ENCODE measurements at regions not wholly inside any gene's neighbourhood (a gene's known extent, or its start where the extent isn't known, plus 50 kb on each side); places are given as distances from the start of the nearest gene placed in this dataset.

DNA sequence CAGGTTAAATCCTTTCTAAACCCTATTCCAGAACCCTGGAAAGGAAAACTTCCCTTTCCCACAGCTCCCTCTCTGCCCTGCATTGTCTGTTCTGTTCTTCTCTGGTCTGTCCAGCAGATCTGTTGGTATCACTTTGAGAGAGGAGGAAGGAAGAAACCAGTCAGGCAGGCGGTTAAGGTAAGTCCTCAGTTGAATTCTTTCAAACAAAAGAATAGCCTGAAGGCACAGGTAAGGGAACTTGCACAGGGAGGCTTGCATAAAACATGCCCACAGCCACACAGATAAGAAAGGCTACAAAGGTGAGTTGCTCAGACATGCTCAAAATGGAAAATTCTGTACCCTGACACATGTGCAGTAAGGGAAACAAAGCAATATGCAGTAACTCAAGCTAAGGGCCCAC is 595.7 kb upstream of the CDH5 start:
- DNase-seq = no peak
- Mint-ChIP-seq H3K27ac (no peak overlapping the region), H3K4me1 (no peaks in the 10 kb centered on the region), H3K4me3 (no peak overlapping the region), H3K27me3 (no peaks in the 10 kb centered on the region), H3K36me3 (peaks cover 1% of the 10 kb centered on the region), H3K9me3 (peaks cover 4% of the 10 kb centered on the region)
- no peak for ATAC-seq (ENCODE audit: low read depth)
- POLR2A ChIA-PET = no interaction called here

DNA sequence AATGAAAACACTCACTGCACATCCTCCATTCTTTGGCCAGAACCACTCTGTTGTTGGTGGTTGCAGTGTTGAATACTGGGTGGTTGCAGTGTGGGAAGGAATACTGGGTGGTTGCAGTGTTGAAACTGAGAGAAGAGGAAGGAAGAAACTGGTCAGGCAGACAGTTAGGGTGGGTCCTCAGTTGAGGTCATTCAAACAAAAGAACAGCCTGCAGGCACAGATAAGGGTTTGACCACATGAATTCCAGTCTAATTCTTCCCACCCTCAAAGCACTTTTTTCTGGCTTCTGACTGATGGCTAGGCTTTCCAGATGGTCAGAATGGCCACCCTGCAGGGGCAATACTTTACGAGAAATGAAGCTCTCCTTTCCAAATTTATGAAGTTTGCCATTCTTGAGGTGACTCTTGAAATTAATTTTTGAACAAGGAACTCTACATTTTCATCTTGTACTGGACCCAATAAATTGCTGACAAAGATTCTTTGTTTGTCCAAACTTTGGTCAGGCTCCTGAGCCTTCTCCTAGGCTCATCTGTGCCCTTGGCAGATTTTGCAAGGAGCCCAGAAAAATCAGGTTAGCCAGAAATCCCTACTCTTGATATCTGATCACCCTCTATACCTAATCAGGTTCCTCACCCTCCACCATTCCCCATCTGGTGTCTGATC is 596.6 kb upstream of the CDH5 start:
- H3K27me3 Mint-ChIP-seq = no peaks in the 10 kb centered on the region
- H3K4me1 Mint-ChIP-seq = no peaks in the 10 kb centered on the region
- no peak for ATAC-seq (ENCODE audit: low read depth)
- no peak overlapping the region for H3K4me3 Mint-ChIP-seq
- POLR2A ChIA-PET = no interaction called here
- peaks cover 1% of the 10 kb centered on the region for H3K36me3 Mint-ChIP-seq
- no peak for DNase-seq
- peaks cover 4% of the 10 kb centered on the region for H3K9me3 Mint-ChIP-seq
- H3K27ac Mint-ChIP-seq = no peak overlapping the region

DNA sequence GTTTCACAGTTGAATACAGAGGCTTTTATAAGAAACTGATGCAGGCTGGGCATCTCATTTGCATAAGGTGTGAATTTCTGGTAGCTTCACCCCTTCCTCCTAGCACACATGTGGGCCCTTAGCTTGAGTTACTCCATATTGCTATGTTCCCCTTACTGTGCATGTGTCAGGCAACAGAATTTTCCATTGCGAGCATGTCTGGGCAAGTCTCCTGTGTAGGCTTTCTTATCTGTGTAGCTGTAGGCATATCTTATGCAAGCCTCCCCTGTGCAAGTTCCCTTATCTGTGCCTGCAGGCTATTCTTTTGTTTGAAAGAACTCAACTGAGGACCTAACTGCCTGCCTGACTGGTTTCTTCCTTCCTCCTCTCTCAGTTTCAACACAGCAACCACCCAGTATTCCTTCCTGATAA is 597.4 kb upstream of the CDH5 start:
- Mint-ChIP-seq H3K4me1 (no peaks in the 10 kb centered on the region), H3K27ac (no peak overlapping the region), H3K4me3 (no peak overlapping the region), H3K36me3 (peaks cover 1% of the 10 kb centered on the region), H3K27me3 (no peaks in the 10 kb centered on the region), H3K9me3 (peaks cover 4% of the 10 kb centered on the region)
- DNase-seq (no peak), ATAC-seq (ENCODE audit: low read depth) (no peak)
- POLR2A ChIA-PET = no interaction called here

DNA sequence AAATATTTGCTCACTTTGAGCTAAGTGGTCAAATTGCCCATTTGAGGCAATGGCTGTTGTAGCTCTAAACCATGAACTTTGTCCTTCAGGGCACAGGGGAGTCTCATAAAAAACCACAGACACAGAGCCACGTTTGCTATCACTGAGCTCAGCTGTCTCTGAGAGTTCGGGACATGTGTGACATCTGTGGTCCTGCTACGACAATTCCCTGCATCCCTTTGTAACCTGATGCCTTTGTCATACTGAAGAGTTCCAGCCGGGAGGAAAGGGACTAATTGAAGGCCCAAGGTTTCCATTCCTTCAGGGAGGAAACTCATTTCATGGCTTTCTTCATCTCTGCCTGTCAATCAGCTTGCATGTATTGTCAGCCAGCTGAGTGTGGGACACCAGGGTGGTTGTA is 599.4 kb upstream of the CDH5 start:
- H3K9me3 Mint-ChIP-seq = peaks cover 4% of the 10 kb centered on the region
- no peaks in the 10 kb centered on the region for H3K27me3 Mint-ChIP-seq
- POLR2A ChIA-PET = no interaction called here
- DNase-seq (no peak), ATAC-seq (ENCODE audit: low read depth) (no peak)
- no peaks in the 10 kb centered on the region for H3K4me1 Mint-ChIP-seq
- H3K27ac Mint-ChIP-seq = no peak overlapping the region
- peaks cover 1% of the 10 kb centered on the region for H3K36me3 Mint-ChIP-seq
- H3K4me3 Mint-ChIP-seq = no peak overlapping the region

DNA sequence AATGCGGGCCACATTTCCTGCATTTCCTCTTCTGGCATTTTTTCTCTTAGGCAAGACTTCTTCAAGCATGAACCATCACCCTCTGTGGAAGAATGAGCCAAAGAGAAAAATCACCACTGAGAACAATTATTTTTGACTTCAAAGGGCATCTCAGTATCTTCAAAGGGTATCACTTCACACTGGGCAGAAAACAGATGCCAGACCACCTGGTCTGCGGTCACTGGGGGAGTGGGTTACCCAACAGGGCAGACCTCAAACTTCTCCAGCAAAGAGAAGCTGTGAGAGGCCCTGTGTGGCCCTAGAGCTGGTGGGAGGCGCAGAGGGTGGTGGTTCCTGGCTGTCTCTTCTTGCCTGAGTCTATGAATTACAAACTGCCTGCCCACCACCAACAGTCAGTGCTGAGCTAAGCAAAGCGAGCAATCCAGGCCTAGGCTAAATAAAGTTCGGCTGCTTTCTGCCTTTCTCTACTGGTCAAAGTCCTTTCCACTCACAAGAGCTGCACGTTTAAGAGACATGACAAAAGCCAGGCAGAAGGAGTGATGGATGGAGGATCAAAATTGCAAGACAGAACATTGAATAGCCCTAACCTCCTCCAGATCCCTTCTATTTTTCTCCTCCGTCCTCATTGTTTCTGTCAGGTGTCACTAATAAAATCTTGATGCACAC is 602.7 kb upstream of the CDH5 start:
- peaks cover 3% of the 10 kb centered on the region for H3K9me3 Mint-ChIP-seq
- ATAC-seq (ENCODE audit: low read depth) (no peak), DNase-seq (no peak)
- H3K4me1 Mint-ChIP-seq = no peaks in the 10 kb centered on the region
- H3K27me3 Mint-ChIP-seq = no peaks in the 10 kb centered on the region
- no peak overlapping the region for H3K4me3 Mint-ChIP-seq
- POLR2A ChIA-PET = no interaction called here
- H3K27ac Mint-ChIP-seq = no peak overlapping the region
- H3K36me3 Mint-ChIP-seq = peaks cover 1% of the 10 kb centered on the region

DNA sequence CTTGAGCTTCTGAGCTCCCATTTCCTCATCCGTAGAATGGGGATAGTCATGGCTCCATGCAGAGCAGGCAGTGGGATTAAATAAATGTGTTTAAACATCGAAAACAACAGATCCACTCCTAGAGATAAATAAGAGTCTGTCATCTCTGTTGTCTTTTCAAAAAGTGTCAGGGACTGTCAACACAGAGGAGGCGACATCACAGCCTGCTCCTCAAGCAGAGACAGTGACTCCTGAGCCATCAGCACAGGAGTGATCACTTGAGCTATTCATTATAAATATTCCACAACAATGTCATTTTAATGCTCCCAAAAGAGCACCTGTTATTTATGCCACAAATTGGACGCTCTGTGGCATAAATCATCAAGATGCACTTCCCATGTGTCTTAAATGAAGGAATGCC is 605.6 kb upstream of the CDH5 start:
- Mint-ChIP-seq H3K4me3 (no peak overlapping the region), H3K4me1 (no peaks in the 10 kb centered on the region), H3K36me3 (no peaks in the 10 kb centered on the region), H3K27ac (no peak overlapping the region), H3K27me3 (no peaks in the 10 kb centered on the region), H3K9me3 (no peaks in the 10 kb centered on the region)
- ATAC-seq (ENCODE audit: low read depth) (no peak), DNase-seq (no peak)
- POLR2A ChIA-PET = no interaction called here

DNA sequence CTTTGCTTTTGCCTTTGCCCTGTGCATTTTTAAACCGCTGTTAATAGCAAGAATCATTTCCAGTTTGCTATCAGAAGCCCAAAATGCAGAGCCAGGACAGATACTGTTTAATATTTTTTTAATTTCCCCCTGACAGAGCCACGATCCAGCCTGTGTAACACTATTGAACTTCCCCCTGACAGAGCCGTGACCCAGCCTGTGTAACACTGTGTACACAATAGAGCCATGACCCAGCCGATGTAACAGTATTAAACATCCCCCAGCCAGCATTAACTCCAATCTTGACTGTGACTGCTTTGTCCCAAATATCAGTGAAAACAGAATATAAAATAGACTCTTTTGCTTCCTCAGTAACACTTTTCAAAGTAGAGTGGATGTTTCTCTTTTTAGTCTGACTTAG is 607.9 kb upstream of the CDH5 start:
- no peak overlapping the region for H3K4me3 Mint-ChIP-seq
- peaks cover 2% of the 10 kb centered on the region for H3K9me3 Mint-ChIP-seq
- H3K27ac Mint-ChIP-seq = no peak overlapping the region
- H3K27me3 Mint-ChIP-seq = no peaks in the 10 kb centered on the region
- no peaks in the 10 kb centered on the region for H3K36me3 Mint-ChIP-seq
- H3K4me1 Mint-ChIP-seq = no peaks in the 10 kb centered on the region
- POLR2A ChIA-PET = no interaction called here
- no peak for ATAC-seq (ENCODE audit: low read depth)
- no peak for DNase-seq

DNA sequence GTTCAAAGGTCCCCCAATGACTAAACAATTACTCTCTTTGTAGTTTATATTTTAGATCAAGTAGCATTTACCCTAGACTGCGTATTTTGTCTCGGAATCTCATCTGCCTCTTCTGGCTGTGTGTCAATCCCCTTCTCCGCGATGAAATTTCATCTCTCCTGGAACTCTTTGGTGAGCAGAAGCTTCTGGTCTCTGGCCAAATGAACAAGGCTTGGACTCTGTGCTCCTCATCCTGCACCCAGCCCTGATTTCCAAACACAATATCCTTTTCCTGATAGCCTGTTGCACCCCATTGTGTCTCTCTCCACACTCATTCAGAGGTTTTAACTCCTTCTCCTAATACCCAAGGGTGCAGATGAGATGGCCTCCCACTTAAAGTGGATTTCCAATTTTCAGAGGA is 609.4 kb upstream of the CDH5 start:
- POLR2A ChIA-PET = no interaction called here
- no peaks in the 10 kb centered on the region for H3K27me3 Mint-ChIP-seq
- no peaks in the 10 kb centered on the region for H3K36me3 Mint-ChIP-seq
- H3K27ac Mint-ChIP-seq = no peak overlapping the region
- H3K4me1 Mint-ChIP-seq = no peaks in the 10 kb centered on the region
- H3K9me3 Mint-ChIP-seq = peaks cover 2% of the 10 kb centered on the region
- no peak overlapping the region for H3K4me3 Mint-ChIP-seq
- DNase-seq (no peak), ATAC-seq (ENCODE audit: low read depth) (no peak)

DNA sequence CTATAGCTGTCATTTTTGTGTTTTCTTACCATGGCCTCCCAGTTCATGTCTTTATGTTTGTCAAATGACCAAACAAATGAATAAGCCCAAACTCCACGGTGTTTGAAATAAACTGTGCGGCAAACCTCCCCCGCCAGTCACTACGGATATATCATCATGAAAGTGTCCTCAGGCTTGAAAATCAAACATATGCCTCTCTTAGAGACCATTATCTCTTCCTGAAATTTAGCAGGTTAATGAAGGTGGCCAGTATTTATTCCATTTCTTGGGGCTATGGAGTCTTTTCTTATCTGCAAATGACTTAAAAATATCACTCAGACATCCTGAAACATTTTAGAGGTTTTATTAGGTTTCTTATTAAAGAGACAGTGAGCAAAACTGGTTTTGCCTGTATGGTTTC is 610.3 kb upstream of the CDH5 start:
- Mint-ChIP-seq H3K27ac (no peak overlapping the region), H3K27me3 (no peaks in the 10 kb centered on the region), H3K4me3 (no peak overlapping the region), H3K9me3 (peaks cover 2% of the 10 kb centered on the region), H3K4me1 (no peaks in the 10 kb centered on the region), H3K36me3 (no peaks in the 10 kb centered on the region)
- no peak for DNase-seq
- POLR2A ChIA-PET = no interaction called here
- no peak for ATAC-seq (ENCODE audit: low read depth)

DNA sequence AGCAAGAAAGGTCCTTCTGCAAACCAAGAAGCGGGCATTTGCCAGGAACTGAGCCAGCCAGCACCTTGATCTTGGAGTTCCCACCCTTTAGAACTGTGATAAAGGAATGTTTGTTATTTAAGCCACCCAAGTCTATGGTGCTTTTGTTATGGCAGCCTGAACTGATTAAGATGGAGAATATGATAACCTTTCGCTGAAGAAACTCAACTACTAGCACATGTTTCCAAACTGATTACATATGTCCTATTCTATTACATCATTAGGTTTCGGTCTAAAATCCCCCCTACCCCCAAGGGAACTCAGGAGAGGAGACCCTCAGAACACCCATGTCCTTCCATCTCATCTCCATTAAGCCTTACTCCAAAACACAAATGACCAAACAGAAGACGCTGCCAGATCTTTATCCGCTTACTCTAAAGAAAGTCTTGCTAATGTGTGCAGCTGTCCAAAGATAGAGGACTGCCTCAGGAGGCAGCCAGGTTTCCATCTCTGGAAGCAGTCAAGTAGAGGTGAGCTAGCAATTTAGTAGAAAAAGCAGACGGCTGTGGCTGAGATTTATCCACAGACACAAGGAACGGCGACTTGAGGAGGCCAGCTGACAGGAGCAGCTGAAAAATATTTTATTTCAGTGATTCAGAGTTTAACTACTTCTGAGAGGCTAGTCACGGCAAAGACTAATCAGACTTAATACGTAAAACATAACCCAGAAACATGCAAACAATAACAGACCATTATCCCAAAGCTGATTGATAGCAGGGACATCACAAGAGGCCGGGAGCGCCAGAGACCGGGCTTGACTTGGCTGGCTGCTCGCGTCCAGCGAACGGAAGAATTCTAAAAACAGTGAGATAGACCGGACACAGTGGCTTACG is 611.4 kb upstream of the CDH5 start:
- Mint-ChIP-seq H3K4me1 (no peaks in the 10 kb centered on the region), H3K27me3 (no peaks in the 10 kb centered on the region), H3K4me3 (no peak overlapping the region), H3K9me3 (peaks cover 2% of the 10 kb centered on the region), H3K27ac (no peak overlapping the region), H3K36me3 (no peaks in the 10 kb centered on the region)
- no peak for ATAC-seq (ENCODE audit: low read depth)
- POLR2A ChIA-PET = no interaction called here
- DNase-seq = no peak

DNA sequence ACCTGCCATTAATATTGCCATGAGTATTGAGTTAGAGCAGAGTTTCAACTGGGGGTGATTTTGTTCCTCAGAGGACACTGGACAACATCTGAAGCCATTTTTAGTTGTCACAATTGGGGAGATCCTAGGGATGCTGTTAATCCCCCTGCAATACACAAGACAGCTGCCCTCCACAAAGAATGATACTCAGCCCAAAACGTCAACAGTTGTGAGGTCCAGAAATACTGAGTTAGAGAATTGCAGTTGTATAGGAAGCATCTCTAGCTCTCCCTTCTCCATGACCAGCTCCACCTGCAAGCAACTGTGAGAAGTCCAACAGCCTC is 614.0 kb upstream of the CDH5 start:
- peaks cover 2% of the 10 kb centered on the region for H3K9me3 Mint-ChIP-seq
- DNase-seq (no peak), ATAC-seq (ENCODE audit: low read depth) (no peak)
- POLR2A ChIA-PET = no interaction called here
- no peaks in the 10 kb centered on the region for H3K36me3 Mint-ChIP-seq
- no peak overlapping the region for H3K27ac Mint-ChIP-seq
- no peaks in the 10 kb centered on the region for H3K27me3 Mint-ChIP-seq
- no peaks in the 10 kb centered on the region for H3K4me1 Mint-ChIP-seq
- H3K4me3 Mint-ChIP-seq = no peak overlapping the region

DNA sequence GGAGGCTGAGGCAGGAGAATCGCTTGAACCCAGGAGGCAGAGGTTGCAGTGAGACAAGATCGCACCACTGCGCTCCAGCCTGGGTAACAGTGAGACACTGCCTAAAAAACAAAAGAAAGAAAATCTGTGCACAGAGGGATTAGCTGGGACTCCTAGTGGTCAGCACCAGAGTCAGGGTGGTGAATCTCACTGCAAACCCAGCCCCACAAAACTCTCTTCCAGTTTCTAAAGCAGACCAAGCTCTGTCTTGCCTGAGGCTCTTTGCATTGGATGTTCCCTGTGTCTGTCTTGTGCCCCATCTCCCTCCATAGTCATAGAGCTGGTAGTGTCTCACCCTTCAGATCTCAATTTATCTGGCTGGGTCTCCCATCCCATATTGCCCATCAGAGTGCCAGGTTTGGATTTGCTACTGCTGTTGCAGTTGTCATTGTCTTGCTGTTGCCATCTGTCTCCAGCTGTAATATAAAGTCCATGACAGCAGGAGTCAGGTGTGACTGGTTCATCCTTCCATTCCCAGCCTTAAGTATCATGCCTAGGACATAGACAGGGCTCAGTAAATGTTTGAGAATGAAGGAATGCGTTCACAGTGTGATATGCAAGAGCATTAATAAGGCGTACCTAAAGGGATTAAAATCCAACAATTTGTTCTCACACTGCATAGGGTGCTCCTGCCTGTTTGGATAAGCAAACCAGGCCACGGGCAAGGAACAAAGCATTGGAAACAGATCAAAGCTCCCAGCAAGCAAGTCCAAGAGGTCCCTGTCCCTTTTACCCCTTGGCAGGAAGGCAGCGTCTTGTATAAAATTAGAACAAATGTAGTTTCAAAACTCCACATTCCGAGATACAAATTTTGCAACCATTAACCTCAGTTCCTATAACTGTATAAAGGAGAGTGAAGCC is 614.6 kb upstream of the CDH5 start:
- H3K4me3 Mint-ChIP-seq = no peak overlapping the region

DNA sequence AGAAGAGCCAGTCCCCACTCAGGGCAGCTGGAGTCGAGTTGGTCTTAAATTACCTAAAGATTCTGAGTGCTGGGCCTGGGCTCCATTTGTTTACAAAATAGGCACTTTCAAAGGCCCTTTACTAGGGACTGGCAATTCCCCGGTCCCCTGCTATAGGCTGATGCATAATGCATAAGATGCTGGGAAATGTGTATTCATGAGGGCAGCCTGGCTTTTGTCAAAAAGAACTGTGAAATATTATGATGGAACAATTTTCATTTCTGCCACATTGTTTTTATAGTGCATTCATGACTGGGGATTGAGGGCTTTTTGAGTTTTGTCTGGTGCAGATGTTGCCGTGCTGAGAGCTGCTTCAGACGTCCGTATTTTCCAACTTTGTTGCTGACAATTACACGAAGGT is 617.0 kb upstream of the CDH5 start:
- ATAC-seq (ENCODE audit: low read depth) (no peak), DNase-seq (no peak)
- Mint-ChIP-seq H3K4me1 (no peaks in the 10 kb centered on the region), H3K27me3 (no peaks in the 10 kb centered on the region), H3K27ac (no peak overlapping the region), H3K36me3 (no peaks in the 10 kb centered on the region), H3K9me3 (peaks cover 2% of the 10 kb centered on the region), H3K4me3 (no peak overlapping the region)
- POLR2A ChIA-PET = no interaction called here

More for the DNA sequence above, 614.6 kb upstream of the CDH5 start:
- Mint-ChIP-seq H3K27me3 (no peaks in the 10 kb centered on the region), H3K4me1 (no peaks in the 10 kb centered on the region), H3K36me3 (no peaks in the 10 kb centered on the region), H3K27ac (no peak overlapping the region), H3K9me3 (peaks cover 2% of the 10 kb centered on the region)
- POLR2A ChIA-PET = no interaction called here
- DNase-seq (no peak), ATAC-seq (ENCODE audit: low read depth) (no peak)

Data from activated naive CD8-positive, alpha-beta T cell treated with anti-CD3 and anti-CD28 coated beads, Interleukin-2, amount 10 ng/mL, durations not matched to agents 7 days and 5 days (primary cell).